Ovary (tissue), 3 donors: ENCODE measurements at regions not wholly inside any gene's neighbourhood (a gene's known extent, or its start where the extent isn't known, plus 50 kb on each side); places are given as distances from the start of the nearest gene placed in this dataset.

Source experiments
- POLR2A ChIP-seq: fragments of 450-650 bp; IDR thresholded peaks from one replicate; pipeline ENCODE4 v1.6.1; 2017; ENCODE audit warnings: antibody characterized with exemption, mild to moderate bottlenecking, moderate library complexity
- TF ChIP-seq, protein P1 (sequence below), 3 donors: fragments of 450-650 bp in 2 of 3; fragments of 200-600 bp in 1 of 3; IDR thresholded peaks; one replicate each; pipeline versions ENCODE4 v1.5.1 to v1.8.0; 2016 to 2022; ENCODE audit warnings: antibody characterized with exemption in 3 of 3, mild to moderate bottlenecking in 1 of 3
- donor health status: DM: no; HTN: no; CAD: no.

DNA sequence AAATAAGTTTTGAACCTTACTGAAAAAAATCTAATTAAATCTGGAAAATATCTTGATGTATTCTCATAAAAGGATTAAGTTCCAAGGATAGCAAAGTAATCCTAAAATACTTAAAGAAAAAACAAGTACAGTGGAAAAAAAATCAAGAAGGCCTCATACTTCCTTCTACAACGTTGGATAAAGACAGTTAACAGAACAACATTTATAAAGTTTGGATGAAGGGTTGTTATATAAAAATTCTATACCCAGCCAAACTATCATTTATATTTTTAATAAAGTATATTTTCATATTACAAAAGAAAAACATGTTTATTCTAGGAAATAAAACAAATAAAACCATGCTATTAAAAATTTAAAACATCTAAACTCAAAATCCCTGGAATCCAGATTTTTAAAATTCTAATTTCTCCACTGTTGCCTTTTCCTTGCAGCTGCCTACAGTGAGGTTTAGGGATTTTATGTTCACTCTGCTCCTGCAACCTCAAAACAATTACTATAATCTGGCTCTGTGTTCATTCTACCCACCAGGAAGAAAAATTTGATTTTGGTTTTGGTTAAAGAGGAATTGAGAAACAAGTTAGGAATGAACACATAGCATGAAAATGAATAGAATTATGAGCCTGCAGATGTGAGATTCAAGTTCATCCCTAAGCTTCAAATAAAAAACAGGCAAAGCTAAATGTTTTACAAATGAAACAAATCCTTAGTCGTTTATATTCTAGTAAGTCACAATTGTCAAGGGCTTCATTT, 142.8 kb downstream of the LPIN1 start:
- TF ChIP-seq, protein P1, sequence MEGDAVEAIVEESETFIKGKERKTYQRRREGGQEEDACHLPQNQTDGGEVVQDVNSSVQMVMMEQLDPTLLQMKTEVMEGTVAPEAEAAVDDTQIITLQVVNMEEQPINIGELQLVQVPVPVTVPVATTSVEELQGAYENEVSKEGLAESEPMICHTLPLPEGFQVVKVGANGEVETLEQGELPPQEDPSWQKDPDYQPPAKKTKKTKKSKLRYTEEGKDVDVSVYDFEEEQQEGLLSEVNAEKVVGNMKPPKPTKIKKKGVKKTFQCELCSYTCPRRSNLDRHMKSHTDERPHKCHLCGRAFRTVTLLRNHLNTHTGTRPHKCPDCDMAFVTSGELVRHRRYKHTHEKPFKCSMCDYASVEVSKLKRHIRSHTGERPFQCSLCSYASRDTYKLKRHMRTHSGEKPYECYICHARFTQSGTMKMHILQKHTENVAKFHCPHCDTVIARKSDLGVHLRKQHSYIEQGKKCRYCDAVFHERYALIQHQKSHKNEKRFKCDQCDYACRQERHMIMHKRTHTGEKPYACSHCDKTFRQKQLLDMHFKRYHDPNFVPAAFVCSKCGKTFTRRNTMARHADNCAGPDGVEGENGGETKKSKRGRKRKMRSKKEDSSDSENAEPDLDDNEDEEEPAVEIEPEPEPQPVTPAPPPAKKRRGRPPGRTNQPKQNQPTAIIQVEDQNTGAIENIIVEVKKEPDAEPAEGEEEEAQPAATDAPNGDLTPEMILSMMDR (IDR thresholded peaks at IDR 0.05), result no peak
- TF ChIP-seq POLR2A, result no peak
